GM23338 (cell line): ENCODE measurements at regions not wholly inside any gene's neighbourhood (a gene's known extent, or its start where the extent isn't known, plus 50 kb on each side); places are given as distances from the start of the nearest gene placed in this dataset.

Experiments
- ATAC-seq: fragments of 200-7000 bp; cut with Tn5 transposase; 3 replicates; pipeline ENCODE4 v1.9.1; 2020
- DNase-seq: peaks from one replicate; pipeline ENCODE4 v3.0.0-alpha.2; 2015; ENCODE audit warnings: low spot score
- H2AFZ ChIP-seq: fragments of 200-600 bp; sonication (generic); 2 replicates; pipeline ENCODE4 v1.8.0; 2016; ENCODE audit warnings: antibody characterized with exemption, mild to moderate bottlenecking, moderate library complexity
- H3F3A ChIP-seq: fragments of 200-600 bp; sonication (generic); replicated peaks from 2 replicates; pipeline ENCODE4 v1.8.0; 2017; ENCODE audit warnings: antibody characterized with exemption, mixed run types, low read depth
- H3K27ac ChIP-seq: fragments of 200-600 bp; sonication (generic); 2 replicates; pipeline ENCODE4 v1.6.1; 2016; ENCODE audit warnings: low read depth
- H3K27me3 ChIP-seq: fragments of 200-600 bp; sonication (generic); 2 replicates; pipeline ENCODE4 v1.8.0; 2016; ENCODE audit warnings: mild to moderate bottlenecking, mixed run types, moderate library complexity; ENCODE audit not compliant: insufficient read depth
- H3K36me3 ChIP-seq: fragments of 200-600 bp; sonication (generic); 2 replicates; pipeline ENCODE4 v1.8.0; 2016; ENCODE audit warnings: mild to moderate bottlenecking; ENCODE audit not compliant: insufficient read depth
- H3K4me1 ChIP-seq: fragments of 200-600 bp; sonication (generic); 2 replicates; pipeline ENCODE4 v1.8.0; 2016; ENCODE audit warnings: mild to moderate bottlenecking, moderate library complexity; ENCODE audit not compliant: insufficient read depth
- H3K4me2 ChIP-seq: fragments of 200-600 bp; sonication (generic); 2 replicates; pipeline ENCODE4 v1.7.1; 2017; ENCODE audit warnings: mixed run types
- H3K4me3 ChIP-seq: fragments of 200-600 bp; sonication (generic); 2 replicates; pipeline ENCODE4 v1.6.1; 2016; ENCODE audit warnings: mixed run types
- H3K79me2 ChIP-seq: fragments of 200-600 bp; sonication (generic); replicated peaks from 2 replicates; pipeline ENCODE4 v1.8.0; 2017; ENCODE audit warnings: mild to moderate bottlenecking; ENCODE audit not compliant: insufficient read depth
- H3K9me2 ChIP-seq: fragments of 200-600 bp; sonication (generic); 2 replicates; pipeline ENCODE4 v1.8.0; 2017; ENCODE audit not compliant: insufficient read depth
- H4K20me1 ChIP-seq: fragments of 200-600 bp; sonication (generic); replicated peaks from 2 replicates; pipeline ENCODE4 v1.8.0; 2017; ENCODE audit warnings: mild to moderate bottlenecking; ENCODE audit not compliant: insufficient read depth
- H3K27ac Mint-ChIP-seq: 2 replicates; pipeline ENCODE4 v1.8.0; 2020; ENCODE audit warnings: inconsistent platforms, mild to moderate bottlenecking, moderate library complexity, mixed read lengths
- H3K27me3 Mint-ChIP-seq: 3 replicates; pipeline ENCODE4 v1.8.0; 2022; ENCODE audit warnings: low read depth, mild to moderate bottlenecking, moderate library complexity, mixed read lengths, inconsistent platforms; ENCODE audit not compliant: insufficient read depth, poor library complexity
- H3K36me3 Mint-ChIP-seq: 3 replicates; pipeline ENCODE4 v1.8.0; 2021; ENCODE audit warnings: low read depth, mild to moderate bottlenecking, inconsistent platforms, moderate library complexity, mixed read lengths
- H3K4me1 Mint-ChIP-seq: 3 replicates; pipeline ENCODE4 v1.8.0; 2020; ENCODE audit warnings: mild to moderate bottlenecking, inconsistent platforms, mixed read lengths
- H3K4me3 Mint-ChIP-seq: 3 replicates; pipeline ENCODE4 v1.8.0; 2021; ENCODE audit warnings: moderate library complexity, mild to moderate bottlenecking, inconsistent platforms, mixed read lengths
- H3K9me3 Mint-ChIP-seq: 3 replicates; pipeline ENCODE4 v1.8.0; 2020; ENCODE audit warnings: moderate library complexity, mild to moderate bottlenecking, inconsistent platforms, mixed read lengths
- CREB1 ChIP-seq: fragments of 250-450 bp; sonication (Bioruptor Pico); IDR thresholded peaks from 2 replicates; pipeline ENCODE4 v1.5.0; 2020; ENCODE audit warnings: low read depth, mild to moderate bottlenecking, moderate library complexity
- EZH2 ChIP-seq: fragments of 200-600 bp; sonication (generic); IDR thresholded peaks from one replicate; pipeline ENCODE4 v1.8.0; 2017; ENCODE audit warnings: antibody characterized with exemption, mild to moderate bottlenecking, low read depth; ENCODE audit not compliant: unreplicated experiment
- JUNB ChIP-seq: IDR thresholded peaks from one replicate; pipeline ENCODE4 v1.6.1; 2016; ENCODE audit warnings: antibody characterized with exemption; ENCODE audit not compliant: unreplicated experiment
- ZNF114 ChIP-seq: fragments of 250-450 bp; sonication (Bioruptor Pico); IDR thresholded peaks from 2 replicates; pipeline ENCODE4 v1.5.0; 2020; ENCODE audit warnings: mild to moderate bottlenecking, moderate library complexity
- ZNF331 ChIP-seq: fragments of 250-450 bp; sonication (Bioruptor Pico); IDR thresholded peaks from 2 replicates; pipeline ENCODE4 v1.5.0; 2020; ENCODE audit warnings: low read depth, mild to moderate bottlenecking, moderate library complexity
- TF ChIP-seq, protein P1 (sequence below): IDR thresholded peaks from one replicate; pipeline ENCODE4 v1.6.1; 2018; ENCODE audit warnings: antibody characterized with exemption; ENCODE audit not compliant: unreplicated experiment
- TF ChIP-seq, protein P2 (sequence below): fragments of 250-450 bp; sonication (Bioruptor Pico); IDR thresholded peaks from 2 replicates; pipeline ENCODE4 v1.5.0; 2020; ENCODE audit warnings: mild to moderate bottlenecking, moderate library complexity
- TF ChIP-seq, protein P3 (sequence below), 2 experiments: fragments of 200-600 bp in 1 of 2; sonication (generic) in 1 of 2; conservative IDR thresholded peaks; 2 replicates each; pipeline versions ENCODE4 v1.5.1 to v1.6.1; 2016 to 2017; ENCODE audit warnings: antibody characterized with exemption in 2 of 2, low read depth in 2 of 2, mild to moderate bottlenecking in 2 of 2, moderate library complexity in 1 of 2
- TF ChIP-seq, protein P4 (sequence below): IDR thresholded peaks from 2 replicates; pipeline ENCODE4 v1.6.1; 2016; ENCODE audit warnings: antibody characterized with exemption

DNA sequence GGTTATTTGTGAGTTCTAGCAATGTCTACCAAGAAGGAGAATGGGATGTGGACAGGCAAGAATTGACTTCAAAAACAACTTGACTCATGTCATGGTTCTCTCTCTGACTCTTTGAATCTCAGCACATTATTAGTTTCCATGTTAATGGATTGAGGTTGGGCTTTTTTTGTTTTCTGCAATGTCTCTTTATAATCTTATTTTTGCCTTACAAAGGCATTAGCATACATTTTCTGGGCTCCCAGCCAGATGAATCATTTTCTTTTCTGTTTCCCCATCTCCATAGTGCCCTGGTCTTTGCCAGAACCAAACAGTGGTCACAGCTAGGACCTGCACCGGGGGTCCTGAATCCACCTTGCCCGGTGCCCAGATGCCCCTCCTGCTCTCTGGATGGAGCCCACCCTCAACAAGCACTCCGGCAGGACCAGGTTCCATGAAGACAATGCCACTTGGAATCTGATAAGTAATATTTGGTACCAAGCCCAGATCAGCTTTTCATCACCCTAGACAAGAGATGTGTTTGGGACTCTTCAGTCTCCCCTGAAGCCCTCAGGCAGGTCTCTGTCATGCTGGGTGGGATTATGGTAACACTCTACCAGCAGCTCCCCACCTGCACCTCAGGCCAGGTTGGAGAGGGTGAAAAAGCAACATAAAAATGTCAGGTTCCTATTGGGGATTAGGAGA lies 266.7 kb upstream of the SULF2 start:
- H3K79me2 ChIP-seq: no peaks in the 10 kb centered on the region
- H3K4me3 ChIP-seq: no peak overlapping the region
- H3K4me1 ChIP-seq: no peaks in the 10 kb centered on the region
- peaks cover 22% of the 10 kb centered on the region for H3K9me3 Mint-ChIP-seq
- H3K36me3 Mint-ChIP-seq: no peaks in the 10 kb centered on the region
- H3K27me3 Mint-ChIP-seq: peaks cover 1% of the 10 kb centered on the region
- no peak overlapping the region; the same call in 1 of the 2 replicates for H2AFZ ChIP-seq
- TF ChIP-seq, protein P1, sequence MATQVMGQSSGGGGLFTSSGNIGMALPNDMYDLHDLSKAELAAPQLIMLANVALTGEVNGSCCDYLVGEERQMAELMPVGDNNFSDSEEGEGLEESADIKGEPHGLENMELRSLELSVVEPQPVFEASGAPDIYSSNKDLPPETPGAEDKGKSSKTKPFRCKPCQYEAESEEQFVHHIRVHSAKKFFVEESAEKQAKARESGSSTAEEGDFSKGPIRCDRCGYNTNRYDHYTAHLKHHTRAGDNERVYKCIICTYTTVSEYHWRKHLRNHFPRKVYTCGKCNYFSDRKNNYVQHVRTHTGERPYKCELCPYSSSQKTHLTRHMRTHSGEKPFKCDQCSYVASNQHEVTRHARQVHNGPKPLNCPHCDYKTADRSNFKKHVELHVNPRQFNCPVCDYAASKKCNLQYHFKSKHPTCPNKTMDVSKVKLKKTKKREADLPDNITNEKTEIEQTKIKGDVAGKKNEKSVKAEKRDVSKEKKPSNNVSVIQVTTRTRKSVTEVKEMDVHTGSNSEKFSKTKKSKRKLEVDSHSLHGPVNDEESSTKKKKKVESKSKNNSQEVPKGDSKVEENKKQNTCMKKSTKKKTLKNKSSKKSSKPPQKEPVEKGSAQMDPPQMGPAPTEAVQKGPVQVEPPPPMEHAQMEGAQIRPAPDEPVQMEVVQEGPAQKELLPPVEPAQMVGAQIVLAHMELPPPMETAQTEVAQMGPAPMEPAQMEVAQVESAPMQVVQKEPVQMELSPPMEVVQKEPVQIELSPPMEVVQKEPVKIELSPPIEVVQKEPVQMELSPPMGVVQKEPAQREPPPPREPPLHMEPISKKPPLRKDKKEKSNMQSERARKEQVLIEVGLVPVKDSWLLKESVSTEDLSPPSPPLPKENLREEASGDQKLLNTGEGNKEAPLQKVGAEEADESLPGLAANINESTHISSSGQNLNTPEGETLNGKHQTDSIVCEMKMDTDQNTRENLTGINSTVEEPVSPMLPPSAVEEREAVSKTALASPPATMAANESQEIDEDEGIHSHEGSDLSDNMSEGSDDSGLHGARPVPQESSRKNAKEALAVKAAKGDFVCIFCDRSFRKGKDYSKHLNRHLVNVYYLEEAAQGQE: no peak
- TF ChIP-seq, protein P2, sequence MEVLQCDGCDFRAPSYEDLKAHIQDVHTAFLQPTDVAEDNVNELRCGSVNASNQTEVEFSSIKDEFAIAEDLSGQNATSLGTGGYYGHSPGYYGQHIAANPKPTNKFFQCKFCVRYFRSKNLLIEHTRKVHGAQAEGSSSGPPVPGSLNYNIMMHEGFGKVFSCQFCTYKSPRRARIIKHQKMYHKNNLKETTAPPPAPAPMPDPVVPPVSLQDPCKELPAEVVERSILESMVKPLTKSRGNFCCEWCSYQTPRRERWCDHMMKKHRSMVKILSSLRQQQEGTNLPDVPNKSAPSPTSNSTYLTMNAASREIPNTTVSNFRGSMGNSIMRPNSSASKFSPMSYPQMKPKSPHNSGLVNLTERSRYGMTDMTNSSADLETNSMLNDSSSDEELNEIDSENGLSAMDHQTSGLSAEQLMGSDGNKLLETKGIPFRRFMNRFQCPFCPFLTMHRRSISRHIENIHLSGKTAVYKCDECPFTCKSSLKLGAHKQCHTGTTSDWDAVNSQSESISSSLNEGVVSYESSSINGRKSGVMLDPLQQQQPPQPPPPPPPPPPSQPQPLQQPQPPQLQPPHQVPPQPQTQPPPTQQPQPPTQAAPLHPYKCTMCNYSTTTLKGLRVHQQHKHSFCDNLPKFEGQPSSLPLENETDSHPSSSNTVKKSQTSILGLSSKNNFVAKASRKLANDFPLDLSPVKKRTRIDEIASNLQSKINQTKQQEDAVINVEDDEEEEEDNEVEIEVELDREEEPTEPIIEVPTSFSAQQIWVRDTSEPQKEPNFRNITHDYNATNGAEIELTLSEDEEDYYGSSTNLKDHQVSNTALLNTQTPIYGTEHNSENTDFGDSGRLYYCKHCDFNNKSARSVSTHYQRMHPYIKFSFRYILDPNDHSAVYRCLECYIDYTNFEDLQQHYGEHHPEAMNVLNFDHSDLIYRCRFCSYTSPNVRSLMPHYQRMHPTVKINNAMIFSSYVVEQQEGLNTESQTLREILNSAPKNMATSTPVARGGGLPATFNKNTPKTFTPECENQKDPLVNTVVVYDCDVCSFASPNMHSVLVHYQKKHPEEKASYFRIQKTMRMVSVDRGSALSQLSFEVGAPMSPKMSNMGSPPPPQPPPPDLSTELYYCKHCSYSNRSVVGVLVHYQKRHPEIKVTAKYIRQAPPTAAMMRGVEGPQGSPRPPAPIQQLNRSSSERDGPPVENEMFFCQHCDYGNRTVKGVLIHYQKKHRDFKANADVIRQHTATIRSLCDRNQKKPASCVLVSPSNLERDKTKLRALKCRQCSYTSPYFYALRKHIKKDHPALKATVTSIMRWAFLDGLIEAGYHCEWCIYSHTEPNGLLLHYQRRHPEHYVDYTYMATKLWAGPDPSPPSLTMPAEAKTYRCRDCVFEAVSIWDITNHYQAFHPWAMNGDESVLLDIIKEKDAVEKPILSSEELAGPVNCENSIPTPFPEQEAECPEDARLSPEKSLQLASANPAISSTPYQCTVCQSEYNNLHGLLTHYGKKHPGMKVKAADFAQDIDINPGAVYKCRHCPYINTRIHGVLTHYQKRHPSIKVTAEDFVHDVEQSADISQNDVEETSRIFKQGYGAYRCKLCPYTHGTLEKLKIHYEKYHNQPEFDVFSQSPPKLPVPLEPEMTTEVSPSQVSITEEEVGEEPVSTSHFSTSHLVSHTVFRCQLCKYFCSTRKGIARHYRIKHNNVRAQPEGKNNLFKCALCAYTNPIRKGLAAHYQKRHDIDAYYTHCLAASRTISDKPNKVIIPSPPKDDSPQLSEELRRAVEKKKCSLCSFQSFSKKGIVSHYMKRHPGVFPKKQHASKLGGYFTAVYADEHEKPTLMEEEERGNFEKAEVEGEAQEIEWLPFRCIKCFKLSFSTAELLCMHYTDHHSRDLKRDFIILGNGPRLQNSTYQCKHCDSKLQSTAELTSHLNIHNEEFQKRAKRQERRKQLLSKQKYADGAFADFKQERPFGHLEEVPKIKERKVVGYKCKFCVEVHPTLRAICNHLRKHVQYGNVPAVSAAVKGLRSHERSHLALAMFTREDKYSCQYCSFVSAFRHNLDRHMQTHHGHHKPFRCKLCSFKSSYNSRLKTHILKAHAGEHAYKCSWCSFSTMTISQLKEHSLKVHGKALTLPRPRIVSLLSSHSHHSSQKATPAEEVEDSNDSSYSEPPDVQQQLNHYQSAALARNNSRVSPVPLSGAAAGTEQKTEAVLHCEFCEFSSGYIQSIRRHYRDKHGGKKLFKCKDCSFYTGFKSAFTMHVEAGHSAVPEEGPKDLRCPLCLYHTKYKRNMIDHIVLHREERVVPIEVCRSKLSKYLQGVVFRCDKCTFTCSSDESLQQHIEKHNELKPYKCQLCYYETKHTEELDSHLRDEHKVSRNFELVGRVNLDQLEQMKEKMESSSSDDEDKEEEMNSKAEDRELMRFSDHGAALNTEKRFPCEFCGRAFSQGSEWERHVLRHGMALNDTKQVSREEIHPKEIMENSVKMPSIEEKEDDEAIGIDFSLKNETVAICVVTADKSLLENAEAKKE (CRISPR knock-in tag): no peak
- TF ChIP-seq, protein P3, sequence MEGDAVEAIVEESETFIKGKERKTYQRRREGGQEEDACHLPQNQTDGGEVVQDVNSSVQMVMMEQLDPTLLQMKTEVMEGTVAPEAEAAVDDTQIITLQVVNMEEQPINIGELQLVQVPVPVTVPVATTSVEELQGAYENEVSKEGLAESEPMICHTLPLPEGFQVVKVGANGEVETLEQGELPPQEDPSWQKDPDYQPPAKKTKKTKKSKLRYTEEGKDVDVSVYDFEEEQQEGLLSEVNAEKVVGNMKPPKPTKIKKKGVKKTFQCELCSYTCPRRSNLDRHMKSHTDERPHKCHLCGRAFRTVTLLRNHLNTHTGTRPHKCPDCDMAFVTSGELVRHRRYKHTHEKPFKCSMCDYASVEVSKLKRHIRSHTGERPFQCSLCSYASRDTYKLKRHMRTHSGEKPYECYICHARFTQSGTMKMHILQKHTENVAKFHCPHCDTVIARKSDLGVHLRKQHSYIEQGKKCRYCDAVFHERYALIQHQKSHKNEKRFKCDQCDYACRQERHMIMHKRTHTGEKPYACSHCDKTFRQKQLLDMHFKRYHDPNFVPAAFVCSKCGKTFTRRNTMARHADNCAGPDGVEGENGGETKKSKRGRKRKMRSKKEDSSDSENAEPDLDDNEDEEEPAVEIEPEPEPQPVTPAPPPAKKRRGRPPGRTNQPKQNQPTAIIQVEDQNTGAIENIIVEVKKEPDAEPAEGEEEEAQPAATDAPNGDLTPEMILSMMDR (conservative IDR thresholded peaks at IDR 0.05; ENCODE audit: low read depth in 2 of 2): no peak
- TF ChIP-seq ZNF331 (CRISPR knock-in tag) (no peak), ZNF114 (CRISPR knock-in tag) (no peak), CREB1 (CRISPR knock-in tag) (no peak), JUNB (no peak), EZH2 (no peak)
- TF ChIP-seq, protein P4, sequence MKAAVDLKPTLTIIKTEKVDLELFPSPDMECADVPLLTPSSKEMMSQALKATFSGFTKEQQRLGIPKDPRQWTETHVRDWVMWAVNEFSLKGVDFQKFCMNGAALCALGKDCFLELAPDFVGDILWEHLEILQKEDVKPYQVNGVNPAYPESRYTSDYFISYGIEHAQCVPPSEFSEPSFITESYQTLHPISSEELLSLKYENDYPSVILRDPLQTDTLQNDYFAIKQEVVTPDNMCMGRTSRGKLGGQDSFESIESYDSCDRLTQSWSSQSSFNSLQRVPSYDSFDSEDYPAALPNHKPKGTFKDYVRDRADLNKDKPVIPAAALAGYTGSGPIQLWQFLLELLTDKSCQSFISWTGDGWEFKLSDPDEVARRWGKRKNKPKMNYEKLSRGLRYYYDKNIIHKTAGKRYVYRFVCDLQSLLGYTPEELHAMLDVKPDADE: no peak
- no peaks in the 10 kb centered on the region for H4K20me1 ChIP-seq
- no peak overlapping the region for H3K4me3 Mint-ChIP-seq
- peaks cover 10% of the 10 kb centered on the region; the same call in 1 of the 2 replicates for H3K9me2 ChIP-seq
- DNase-seq: peak; percentile 6
- no peak overlapping the region for H3K27ac ChIP-seq
- ATAC-seq: no peak
- H3K4me2 ChIP-seq: no peak overlapping the region
- H3K36me3 ChIP-seq: no peaks in the 10 kb centered on the region; the same call in 1 of the 2 replicates
- H3K27me3 ChIP-seq: no peaks in the 10 kb centered on the region
- H3F3A ChIP-seq: no peaks in the 10 kb centered on the region
- no peaks in the 10 kb centered on the region for H3K4me1 Mint-ChIP-seq
- no peak overlapping the region for H3K27ac Mint-ChIP-seq
